H9 (cell line): ENCODE measurements at regions not wholly inside any gene's neighbourhood (a gene's known extent, or its start where the extent isn't known, plus 50 kb on each side); places are given as distances from the start of the nearest gene placed in this dataset.

Experiments used
- DNase-seq: peaks from one replicate; pipeline ENCODE4 v3.0.0-alpha.2; 2017
- H2AFZ ChIP-seq: one replicate; pipeline ENCODE4 v1.6.1; 2013; ENCODE audit warnings: mild to moderate bottlenecking, low read length, control low read depth, moderate library complexity
- H2AK5ac ChIP-seq: 2 replicates; pipeline ENCODE4 v1.6.1; 2013; ENCODE audit warnings: low read length, control low read depth, mixed read lengths; ENCODE audit not compliant: insufficient read length
- H2BK120ac ChIP-seq: one replicate; pipeline ENCODE4 v1.6.1; 2013; ENCODE audit warnings: low read depth, mild to moderate bottlenecking, low read length, control low read depth, inconsistent platforms; ENCODE audit not compliant: poor library complexity, severe bottlenecking
- H2BK12ac ChIP-seq: 2 replicates; pipeline ENCODE4 v1.6.1; 2013; ENCODE audit warnings: low read length, control low read depth, mixed read lengths, low read depth; ENCODE audit not compliant: insufficient read length
- H2BK15ac ChIP-seq: 2 replicates; pipeline ENCODE4 v1.6.1; 2013; ENCODE audit warnings: low read depth, low read length, control low read depth
- H2BK20ac ChIP-seq: one replicate; pipeline ENCODE4 v1.6.1; 2013; ENCODE audit warnings: low read depth, mild to moderate bottlenecking, low read length, control low read depth, inconsistent platforms; ENCODE audit not compliant: poor library complexity, severe bottlenecking
- H2BK5ac ChIP-seq: 2 replicates; pipeline ENCODE4 v1.6.1; 2013; ENCODE audit warnings: low read length, control low read depth, mixed read lengths; ENCODE audit not compliant: insufficient read length
- H3K14ac ChIP-seq: 2 replicates; pipeline ENCODE4 v1.6.1; 2013; ENCODE audit warnings: low read length, control low read depth; ENCODE audit not compliant: insufficient read depth
- H3K18ac ChIP-seq: 2 replicates; pipeline ENCODE4 v1.6.1; 2013; ENCODE audit warnings: low read depth, mild to moderate bottlenecking, mixed read lengths, low read length, control low read depth; ENCODE audit not compliant: insufficient read length
- H3K23ac ChIP-seq: 2 replicates; pipeline ENCODE4 v1.6.1; 2013; ENCODE audit warnings: low read length, control low read depth, mixed read lengths, low read depth; ENCODE audit not compliant: insufficient read length
- H3K23me2 ChIP-seq: 2 replicates; pipeline ENCODE4 v1.6.1; 2013; ENCODE audit warnings: low read depth, mild to moderate bottlenecking, mixed read lengths, low read length, control low read depth; ENCODE audit not compliant: insufficient read length, poor library complexity, severe bottlenecking
- H3K27ac ChIP-seq: 2 replicates; pipeline ENCODE4 v1.5.1; 2013; ENCODE audit warnings: low read length, control low read depth, mixed read lengths, low read depth; ENCODE audit not compliant: insufficient read length
- H3K27me3 ChIP-seq: 2 replicates; pipeline ENCODE4 v1.6.1; 2013; ENCODE audit warnings: low read length, control low read depth, inconsistent platforms; ENCODE audit not compliant: insufficient read depth
- H3K4ac ChIP-seq: 2 replicates; pipeline ENCODE4 v1.6.1; 2013; ENCODE audit warnings: low read depth, mild to moderate bottlenecking, control low read depth, inconsistent platforms, low read length, moderate library complexity
- H3K4me1 ChIP-seq: 2 replicates; pipeline ENCODE4 v1.6.1; 2013; ENCODE audit warnings: low read length, control low read depth, inconsistent platforms; ENCODE audit not compliant: insufficient read depth
- H3K4me2 ChIP-seq: 2 replicates; pipeline ENCODE4 v1.6.1; 2013; ENCODE audit warnings: low read length, control low read depth, mixed read lengths; ENCODE audit not compliant: insufficient read length, insufficient read depth
- H3K56ac ChIP-seq: 2 replicates; pipeline ENCODE4 v1.6.1; 2013; ENCODE audit warnings: low read depth, mild to moderate bottlenecking, mixed read lengths, low read length, control low read depth; ENCODE audit not compliant: insufficient read length
- H3K79me1 ChIP-seq: 2 replicates; pipeline ENCODE4 v1.6.1; 2013; ENCODE audit warnings: low read depth, mild to moderate bottlenecking, moderate library complexity, low read length, control low read depth, inconsistent platforms; ENCODE audit not compliant: insufficient read depth, poor library complexity, severe bottlenecking
- H3K79me2 ChIP-seq: 2 replicates; pipeline ENCODE4 v1.6.1; 2013; ENCODE audit warnings: low read length, control low read depth, inconsistent platforms; ENCODE audit not compliant: insufficient read depth
- H3K9ac ChIP-seq: 2 replicates; pipeline ENCODE4 v1.6.1; 2013; ENCODE audit warnings: low read length, control low read depth, mixed read lengths; ENCODE audit not compliant: insufficient read length; ENCODE audit errors: extremely low read depth
- H3K9me3 ChIP-seq: one replicate; pipeline ENCODE4 v1.6.1; 2013; ENCODE audit warnings: low read depth, low read length, inconsistent platforms; ENCODE audit not compliant: control insufficient read depth
- H3T11ph ChIP-seq: one replicate; pipeline ENCODE4 v1.6.1; 2013; ENCODE audit warnings: mild to moderate bottlenecking, low read length, control low read depth, inconsistent platforms
- H4K20me1 ChIP-seq: one replicate; pipeline ENCODE4 v1.6.1; 2013; ENCODE audit not compliant: control insufficient read depth, insufficient read length, insufficient read depth
- H4K5ac ChIP-seq: 2 replicates; pipeline ENCODE4 v1.6.1; 2013; ENCODE audit warnings: low read depth, mild to moderate bottlenecking, mixed read lengths, low read length, control low read depth; ENCODE audit not compliant: insufficient read length
- H4K8ac ChIP-seq: replicated peaks from 2 replicates; pipeline ENCODE4 v1.6.1; 2013; ENCODE audit warnings: low read length, control low read depth, mixed read lengths, low read depth; ENCODE audit not compliant: insufficient read length
- H4K91ac ChIP-seq: 2 replicates; pipeline ENCODE4 v1.6.1; 2013; ENCODE audit warnings: low read depth, mild to moderate bottlenecking, moderate library complexity, mixed read lengths, low read length, control low read depth; ENCODE audit not compliant: insufficient read length
- H3K27ac Mint-ChIP-seq, 3 experiments: 2 replicates in 2 of 3; 3 replicates in 1 of 3; pipeline ENCODE4 v1.8.0; 2020 to 2021; ENCODE audit warnings: mixed read lengths in 3 of 3, mild to moderate bottlenecking in 1 of 3, moderate library complexity in 1 of 3
- H3K27me3 Mint-ChIP-seq: 2 replicates; pipeline ENCODE4 v1.8.0; 2021; ENCODE audit warnings: low read depth, mild to moderate bottlenecking, moderate library complexity, mixed read lengths
- H3K36me3 Mint-ChIP-seq, 3 experiments: 2 replicates in 2 of 3; 3 replicates in 1 of 3; pipeline ENCODE4 v1.8.0; 2020 to 2021; ENCODE audit warnings: low read depth in 3 of 3, mixed read lengths in 3 of 3; ENCODE audit not compliant: insufficient read depth in 1 of 3
- H3K4me1 Mint-ChIP-seq, 2 experiments: 2 replicates each; pipeline ENCODE4 v1.8.0; 2020; ENCODE audit warnings: mixed read lengths in 2 of 2
- H3K4me3 Mint-ChIP-seq, 2 experiments: 2 replicates in 1 of 2; 3 replicates in 1 of 2; pipeline ENCODE4 v1.8.0; 2020 to 2021; ENCODE audit warnings: mild to moderate bottlenecking in 2 of 2, mixed read lengths in 2 of 2, moderate library complexity in 1 of 2
- H3K9me3 Mint-ChIP-seq, 2 experiments: 2 replicates in 1 of 2; 3 replicates in 1 of 2; pipeline ENCODE4 v1.8.0; 2020; ENCODE audit warnings: mild to moderate bottlenecking in 2 of 2, mixed read lengths in 2 of 2, moderate library complexity in 1 of 2
- WGBS: extraction: QIAGEN DNeasy Blood & Tissue Kit; methylation state at CpG from one replicate; pipeline ENCODE4 v1.1.7; 2013; ENCODE audit warnings: missing lambda C conversion rate, low lambda C conversion rate, mixed read lengths; ENCODE audit not compliant: insufficient read length; ENCODE audit errors: extremely low coverage; 5-methylcytosine and 5-hydroxymethylcytosine counted together
- TF ChIP-seq, protein P1 (sequence below): fragments of 200-600 bp; sonication (generic); conservative IDR thresholded peaks from 3 replicates; pipeline ENCODE4 v1.8.0; 2021; ENCODE audit warnings: antibody characterized with exemption, mild to moderate bottlenecking

DNA sequence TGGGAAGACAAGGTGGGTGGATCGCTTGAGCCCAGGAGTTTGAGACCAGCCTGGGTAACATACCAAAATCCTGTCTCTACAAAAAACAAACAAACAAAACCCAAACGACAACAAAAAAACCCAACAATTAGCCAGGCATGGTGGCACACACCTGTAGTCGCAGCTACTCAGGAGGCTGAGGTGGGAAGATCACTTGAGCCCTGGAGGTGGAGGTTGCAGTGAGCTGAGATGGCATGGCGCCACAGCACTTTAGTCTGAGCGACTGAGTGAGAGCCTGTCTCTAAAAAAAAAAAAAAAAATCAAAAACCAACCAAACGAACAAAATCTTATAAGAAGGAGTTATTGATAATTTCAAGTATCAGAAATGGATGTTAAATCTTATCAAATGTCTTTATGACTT, 114.9 kb downstream of the CDH26 start:
- no peak overlapping the region for H3K27ac Mint-ChIP-seq
- no peaks in the 10 kb centered on the region for H3K23me2 ChIP-seq

More for the DNA sequence above, 114.9 kb downstream of the CDH26 start:
- H3K56ac ChIP-seq = no peak overlapping the region
- Mint-ChIP-seq H3K9me3 (peaks cover 6 to 17% of the 10 kb centered on the region in 2 experiments; a peak in 4 of 5 replicates), H3K4me3 (no peak overlapping the region), H3K36me3 (peaks cover 0 to 2% (median 0%) of the 10 kb centered on the region in 3 experiments; a peak in 2 of 7 replicates), H3K4me1 (no peaks in the 10 kb centered on the region), H3K27me3 (peaks cover 32% of the 10 kb centered on the region)
- no peak overlapping the region for H2BK5ac ChIP-seq
- no peak overlapping the region for H2AK5ac ChIP-seq
- no peak overlapping the region for H3K23ac ChIP-seq
- no peak overlapping the region for H2BK20ac ChIP-seq
- TF ChIP-seq, protein P1, sequence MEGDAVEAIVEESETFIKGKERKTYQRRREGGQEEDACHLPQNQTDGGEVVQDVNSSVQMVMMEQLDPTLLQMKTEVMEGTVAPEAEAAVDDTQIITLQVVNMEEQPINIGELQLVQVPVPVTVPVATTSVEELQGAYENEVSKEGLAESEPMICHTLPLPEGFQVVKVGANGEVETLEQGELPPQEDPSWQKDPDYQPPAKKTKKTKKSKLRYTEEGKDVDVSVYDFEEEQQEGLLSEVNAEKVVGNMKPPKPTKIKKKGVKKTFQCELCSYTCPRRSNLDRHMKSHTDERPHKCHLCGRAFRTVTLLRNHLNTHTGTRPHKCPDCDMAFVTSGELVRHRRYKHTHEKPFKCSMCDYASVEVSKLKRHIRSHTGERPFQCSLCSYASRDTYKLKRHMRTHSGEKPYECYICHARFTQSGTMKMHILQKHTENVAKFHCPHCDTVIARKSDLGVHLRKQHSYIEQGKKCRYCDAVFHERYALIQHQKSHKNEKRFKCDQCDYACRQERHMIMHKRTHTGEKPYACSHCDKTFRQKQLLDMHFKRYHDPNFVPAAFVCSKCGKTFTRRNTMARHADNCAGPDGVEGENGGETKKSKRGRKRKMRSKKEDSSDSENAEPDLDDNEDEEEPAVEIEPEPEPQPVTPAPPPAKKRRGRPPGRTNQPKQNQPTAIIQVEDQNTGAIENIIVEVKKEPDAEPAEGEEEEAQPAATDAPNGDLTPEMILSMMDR = no peak
- WGBS = no CpG with 5 or more reads among the region's 6 CpGs
- no peaks in the 10 kb centered on the region for H3K79me2 ChIP-seq
- no peak overlapping the region for H3K27ac ChIP-seq
- H2AFZ ChIP-seq = no peak overlapping the region
- no peak overlapping the region for H3K18ac ChIP-seq
- H3K4me2 ChIP-seq = no peak overlapping the region
- no peaks in the 10 kb centered on the region for H3K9me3 ChIP-seq
- peaks cover 2% of the 10 kb centered on the region for H3K27me3 ChIP-seq
- no peak overlapping the region for H2BK12ac ChIP-seq
- no peak for DNase-seq
- H3K4ac ChIP-seq = no peak overlapping the region
- H4K8ac ChIP-seq = no peak overlapping the region
- H2BK120ac ChIP-seq = no peak overlapping the region
- no peak overlapping the region for H3T11ph ChIP-seq
- no peaks in the 10 kb centered on the region for H4K20me1 ChIP-seq
- no peak overlapping the region for H2BK15ac ChIP-seq
- H3K9ac ChIP-seq = no peak overlapping the region
- H3K4me1 ChIP-seq = no peaks in the 10 kb centered on the region
- no peak overlapping the region for H4K5ac ChIP-seq
- no peaks in the 10 kb centered on the region for H3K79me1 ChIP-seq
- H4K91ac ChIP-seq = no peak overlapping the region
- H3K14ac ChIP-seq = no peak overlapping the region
